Effector memory CD4-positive, alpha-beta T cell (primary cell): ENCODE measurements at regions not wholly inside any gene's neighbourhood (a gene's known extent, or its start where the extent isn't known, plus 50 kb on each side); places are given as distances from the start of the nearest gene placed in this dataset.
"Not testable (repeated sequence)": the region's sequence is repeated elsewhere in the genome, so short reads cannot be mapped to it uniquely, and the experiment has no call there.

Source experiments
- DNase-seq, 3 donors: peaks; one replicate each; pipeline ENCODE4 v3.0.0-alpha.2; 2020
- H3K27ac ChIP-seq: 2 replicates; pipeline ENCODE4 v1.7.0; 2013; ENCODE audit warnings: mild to moderate bottlenecking, low read length, moderate library complexity; ENCODE audit not compliant: insufficient read depth, poor library complexity, severe bottlenecking
- H3K27me3 ChIP-seq: replicated peaks from 2 replicates; pipeline ENCODE4 v1.7.0; 2013; ENCODE audit warnings: mild to moderate bottlenecking, low read length; ENCODE audit not compliant: insufficient read depth, control insufficient read depth, poor library complexity, severe bottlenecking
- H3K36me3 ChIP-seq: 2 replicates; pipeline ENCODE4 v1.7.0; 2013; ENCODE audit warnings: mild to moderate bottlenecking, low read length, moderate library complexity; ENCODE audit not compliant: control insufficient read depth, insufficient read depth
- H3K4me1 ChIP-seq: 2 replicates; pipeline ENCODE4 v1.7.0; 2013; ENCODE audit warnings: low read length, mild to moderate bottlenecking; ENCODE audit not compliant: control insufficient read depth, insufficient read depth, poor library complexity, severe bottlenecking
- H3K4me3 ChIP-seq: 2 replicates; pipeline ENCODE4 v1.7.0; 2013; ENCODE audit warnings: low read length, low read depth, mild to moderate bottlenecking; ENCODE audit not compliant: insufficient read depth, poor library complexity, severe bottlenecking
- H3K9me3 ChIP-seq: 2 replicates; pipeline ENCODE4 v1.7.0; 2013; ENCODE audit warnings: mild to moderate bottlenecking, low read length, moderate library complexity; ENCODE audit not compliant: control insufficient read depth

DNA sequence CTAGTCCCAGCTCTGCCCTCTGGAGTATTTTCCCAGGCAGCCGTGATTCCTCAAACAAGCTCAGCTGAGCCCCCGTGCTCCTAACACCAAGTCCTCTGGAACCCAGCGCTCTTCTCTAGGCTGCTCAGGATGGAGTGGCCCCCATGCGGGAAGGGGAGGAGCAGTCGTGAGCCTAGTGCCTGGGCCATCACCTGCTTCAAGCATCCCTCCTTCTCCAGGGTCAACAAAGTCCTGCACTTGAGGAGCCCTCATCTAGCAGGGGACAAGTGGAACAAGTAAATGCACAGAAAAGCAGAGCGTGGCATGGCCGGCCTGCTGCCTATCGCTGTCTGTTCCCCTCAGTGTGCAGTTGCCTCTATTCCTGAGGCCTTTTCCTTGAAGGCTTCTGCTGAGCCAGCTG, 168.6 kb downstream of the INHBB start:
- DNase-seq: no peak
- Histone ChIP-seq H3K27ac (no peak overlapping the region), H3K4me1 (no peaks in the 10 kb centered on the region), H3K36me3 (no peaks in the 10 kb centered on the region), H3K4me3 (no peak overlapping the region), H3K27me3 (no peaks in the 10 kb centered on the region), H3K9me3 (no peaks in the 10 kb centered on the region)

DNA sequence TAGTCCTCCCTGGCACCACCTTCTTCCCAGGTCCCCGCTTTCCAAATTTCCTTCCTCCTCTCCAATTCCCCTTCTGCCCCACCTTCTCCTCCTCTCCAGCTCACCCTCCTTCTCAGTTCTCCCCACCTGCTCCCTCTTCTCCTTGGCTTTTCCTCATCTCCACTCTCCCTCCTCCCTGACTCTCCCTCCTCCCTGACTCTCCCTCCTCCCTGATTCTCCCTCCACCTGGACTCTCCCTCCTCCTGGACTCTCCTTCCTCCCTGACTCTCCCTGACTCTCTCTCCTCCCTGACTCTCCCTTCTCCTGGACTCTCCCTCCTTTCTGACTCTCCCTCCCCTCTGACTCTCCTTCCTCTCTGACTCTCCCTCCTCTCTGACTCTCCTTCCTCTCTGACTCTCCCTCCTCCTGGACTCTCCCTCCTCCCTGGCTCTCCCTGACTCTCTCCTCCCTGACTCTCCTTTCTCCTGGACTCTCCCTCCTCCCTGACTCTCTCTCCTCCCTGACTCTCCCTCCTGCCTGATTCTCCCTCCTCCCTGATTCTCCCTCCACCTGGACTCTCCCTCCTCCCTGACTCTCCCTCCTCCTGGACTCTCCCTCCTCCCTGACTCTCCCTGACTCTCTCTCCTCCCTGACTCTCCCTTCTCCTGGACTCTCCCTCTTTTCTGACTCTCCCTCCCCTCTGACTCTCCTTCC, 169.3 kb downstream of the INHBB start:
- H3K4me3 ChIP-seq, H3K9me3 ChIP-seq: not testable (repeated sequence)

DNA sequence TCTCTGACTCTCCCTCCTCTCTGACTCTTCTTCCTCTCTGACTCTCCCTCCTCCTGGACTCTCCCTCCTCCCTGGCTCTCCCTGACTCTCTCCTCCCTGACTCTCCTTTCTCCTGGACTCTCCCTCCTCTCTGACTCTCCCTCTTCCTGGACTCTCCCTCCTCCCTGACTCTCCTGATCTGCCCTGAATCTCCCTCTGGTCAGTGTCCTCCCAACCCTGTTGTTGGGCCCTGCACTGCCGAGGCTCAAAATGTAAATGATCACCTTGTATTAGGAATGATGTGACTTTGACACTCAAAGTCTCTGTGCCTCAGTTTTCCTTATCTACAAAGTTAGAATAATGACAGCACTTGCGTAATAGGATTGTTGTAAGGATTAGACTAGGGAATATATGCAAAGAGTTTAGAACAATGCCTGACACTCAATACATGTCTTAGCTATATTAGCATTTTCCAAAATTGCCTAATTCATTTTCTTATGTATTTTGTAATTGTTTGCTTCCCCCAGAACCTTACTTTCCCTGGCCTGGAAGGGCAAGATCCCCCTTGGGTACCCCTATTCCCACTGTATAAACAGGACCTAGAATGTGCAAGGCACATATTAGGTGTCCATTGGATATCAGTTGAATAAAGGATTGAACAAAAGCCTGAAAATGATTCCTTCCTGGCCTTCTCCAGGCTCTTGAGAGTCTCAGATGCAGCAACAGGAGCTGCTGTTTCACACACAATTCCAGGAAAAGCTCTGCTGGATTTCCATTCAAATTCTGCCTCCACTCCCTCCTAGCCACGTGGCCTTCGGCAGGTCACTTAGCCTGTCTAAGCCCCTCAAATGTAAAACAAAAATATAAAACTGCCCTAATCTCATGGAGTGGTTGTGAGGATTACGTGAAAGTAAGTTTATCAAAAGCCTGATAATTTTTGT, 170.1 kb downstream of the INHBB start:
- Histone ChIP-seq H3K36me3 (no peaks in the 10 kb centered on the region), H3K27me3 (no peaks in the 10 kb centered on the region), H3K4me1 (no peaks in the 10 kb centered on the region), H3K9me3 (no peaks in the 10 kb centered on the region), H3K4me3 (no peak overlapping the region), H3K27ac (no peak overlapping the region)
- no peak for DNase-seq

More for the DNA sequence above, 169.3 kb downstream of the INHBB start:
- H3K27ac ChIP-seq, H3K4me1 ChIP-seq, H3K27me3 ChIP-seq, H3K36me3 ChIP-seq, DNase-seq: not testable (repeated sequence)

GRCh38 chr2:120516679-120517314, 170.9 kb downstream of the INHBB start:
- no peaks in the 10 kb centered on the region for H3K9me3 ChIP-seq
- H3K36me3 ChIP-seq: no peaks in the 10 kb centered on the region
- H3K27ac ChIP-seq: no peak overlapping the region
- no peak overlapping the region for H3K4me3 ChIP-seq
- H3K27me3 ChIP-seq: no peaks in the 10 kb centered on the region
- DNase-seq: no peak
- no peaks in the 10 kb centered on the region for H3K4me1 ChIP-seq

DNA sequence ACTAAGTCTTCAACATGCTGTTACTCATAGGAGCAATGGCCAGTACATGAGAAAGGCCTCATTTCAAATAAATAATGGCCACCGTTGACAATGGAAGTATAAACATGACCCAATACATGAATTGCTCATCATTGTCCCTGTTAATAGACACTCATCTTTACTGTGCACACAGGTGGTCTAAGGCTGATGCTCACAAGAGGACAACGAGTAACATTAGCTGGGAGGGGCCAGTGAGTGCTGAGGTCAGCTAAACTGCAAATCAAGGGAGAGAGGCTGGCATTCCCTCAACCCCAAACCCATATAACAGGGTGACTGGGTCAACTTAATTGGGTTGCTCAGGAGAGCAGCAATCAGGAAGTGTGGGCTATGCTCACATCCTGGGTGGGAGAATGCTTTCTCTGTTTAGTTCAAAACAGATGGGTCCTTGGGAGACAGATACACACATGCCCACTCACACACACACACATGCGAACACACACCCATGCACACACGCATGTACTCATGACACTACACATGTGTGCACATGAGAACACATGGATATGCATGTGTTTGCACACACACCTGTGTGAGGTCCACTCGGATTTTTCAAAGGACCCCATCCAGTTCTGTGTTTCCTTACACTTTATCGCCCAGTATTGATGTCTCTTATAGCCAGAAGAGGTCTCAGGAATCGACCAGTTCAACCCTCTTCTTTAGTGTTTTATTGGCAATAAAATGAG, 172.0 kb downstream of the INHBB start:
- no peaks in the 10 kb centered on the region for H3K27me3 ChIP-seq
- no peak for DNase-seq

GRCh38 chr2:120518819-120519218, 172.9 kb downstream of the INHBB start:
- no peaks in the 10 kb centered on the region for H3K4me1 ChIP-seq
- no peak overlapping the region for H3K27ac ChIP-seq
- DNase-seq: no peak
- H3K36me3 ChIP-seq: no peaks in the 10 kb centered on the region
- no peaks in the 10 kb centered on the region for H3K27me3 ChIP-seq
- no peaks in the 10 kb centered on the region for H3K9me3 ChIP-seq
- H3K4me3 ChIP-seq: no peak overlapping the region

More for the DNA sequence above, 172.0 kb downstream of the INHBB start:
- Histone ChIP-seq H3K9me3 (no peaks in the 10 kb centered on the region), H3K27ac (no peak overlapping the region), H3K4me3 (no peak overlapping the region), H3K36me3 (no peaks in the 10 kb centered on the region), H3K4me1 (no peaks in the 10 kb centered on the region)

- H3K27me3 ChIP-seq: no peaks in the 10 kb centered on the region
- H3K36me3 ChIP-seq: no peaks in the 10 kb centered on the region
- no peak overlapping the region for H3K4me3 ChIP-seq
- no peak overlapping the region for H3K27ac ChIP-seq
- no peaks in the 10 kb centered on the region for H3K9me3 ChIP-seq
- no peak for DNase-seq
- no peaks in the 10 kb centered on the region for H3K4me1 ChIP-seq
Measured at GRCh38 chr2:120519469-120519868, 173.5 kb downstream of the INHBB start.

- Histone ChIP-seq H3K9me3 (no peaks in the 10 kb centered on the region), H3K27me3 (no peaks in the 10 kb centered on the region), H3K36me3 (no peaks in the 10 kb centered on the region), H3K27ac (no peak overlapping the region), H3K4me3 (no peak overlapping the region), H3K4me1 (no peaks in the 10 kb centered on the region)
- no peak for DNase-seq
Measured at GRCh38 chr2:120520454-120520853, 174.5 kb downstream of the INHBB start.

DNA sequence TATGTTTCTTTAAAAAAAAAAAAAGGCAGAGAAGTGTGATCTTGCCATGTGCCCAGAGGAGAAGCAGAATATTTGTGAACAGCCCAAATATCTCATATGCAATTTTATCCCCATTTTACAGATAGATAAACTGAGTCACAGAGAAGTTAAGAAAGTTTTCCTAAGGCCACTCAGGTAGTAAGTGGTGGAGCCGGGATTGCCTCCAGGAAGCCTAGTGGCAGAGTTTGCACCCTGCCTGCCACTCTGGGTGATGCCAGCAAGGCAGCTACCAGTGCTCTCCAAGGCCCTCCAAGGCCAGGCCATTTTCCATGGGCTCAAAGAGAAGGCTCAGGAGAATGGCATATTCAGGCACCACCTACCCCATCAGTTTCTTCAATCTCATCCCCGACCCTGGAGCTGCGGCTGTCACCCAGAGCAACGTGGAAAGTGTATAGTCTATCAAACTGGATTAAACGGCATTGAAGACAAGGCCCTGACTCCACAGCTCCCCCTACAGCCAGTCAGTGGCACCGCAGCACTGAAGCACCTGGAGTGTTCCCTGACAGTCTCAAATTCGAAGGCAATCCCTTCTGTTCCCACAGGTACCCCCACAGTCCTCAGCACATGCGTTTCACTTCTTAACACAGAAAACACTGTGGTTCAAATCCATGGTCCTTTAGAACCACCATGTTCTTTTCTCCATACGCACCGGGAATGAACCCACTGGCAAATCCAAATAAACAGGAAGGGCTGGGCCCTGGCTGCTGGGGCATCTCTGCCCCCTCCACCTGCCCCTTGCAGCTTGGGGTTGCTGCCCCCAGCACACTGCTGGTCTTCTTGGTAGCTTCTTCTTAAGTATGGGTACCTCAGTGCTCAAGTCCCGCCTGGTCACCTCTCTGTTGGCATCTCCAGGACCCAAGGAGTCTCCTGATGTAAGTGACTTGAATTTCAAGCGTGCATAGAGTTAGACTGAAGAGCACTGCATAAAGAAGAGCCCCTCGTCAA, 175.3 kb downstream of the INHBB start:
- H3K4me1 ChIP-seq: no peaks in the 10 kb centered on the region
- H3K27me3 ChIP-seq: no peaks in the 10 kb centered on the region
- H3K36me3 ChIP-seq: no peaks in the 10 kb centered on the region
- no peak for DNase-seq
- H3K27ac ChIP-seq: no peak overlapping the region
- H3K9me3 ChIP-seq: no peaks in the 10 kb centered on the region
- H3K4me3 ChIP-seq: no peak overlapping the region
